Left lung (tissue), 4 donors: ENCODE measurements at regions not wholly inside any gene's neighbourhood (a gene's known extent, or its start where the extent isn't known, plus 50 kb on each side); places are given as distances from the start of the nearest gene placed in this dataset.

ENCODE experiments used
- ATAC-seq: fragments of 200-7000 bp; cut with Tn5 transposase; one replicate; pipeline ENCODE4 v1.9.1; 2020; ENCODE audit warnings: moderate library complexity
- DNase-seq, 4 donors: peaks; one replicate each; pipeline ENCODE4 v3.0.0-alpha.2; 2013 to 2020
- H3K27ac ChIP-seq, 2 donors: fragments of 200-600 bp; sonication (generic) in 1 of 2; one replicate each; pipeline versions ENCODE4 v1.5.0 to v1.8.0; 2020 to 2021
- H3K27me3 ChIP-seq, 2 donors: fragments of 200-600 bp; sonication (generic) in 1 of 2; one replicate each; pipeline versions ENCODE4 v1.5.0 to v1.8.0; 2020 to 2021
- H3K36me3 ChIP-seq, 2 donors: fragments of 200-600 bp; sonication (generic) in 1 of 2; one replicate each; pipeline versions ENCODE4 v1.5.0 to v1.8.0; 2020 to 2021
- H3K4me1 ChIP-seq, 2 donors: fragments of 200-600 bp; one replicate each; pipeline ENCODE4 v1.8.0; 2021
- H3K4me3 ChIP-seq, 2 donors: fragments of 200-600 bp; sonication (generic) in 1 of 2; one replicate each; pipeline versions ENCODE4 v1.5.0 to v1.8.0; 2020 to 2021; ENCODE audit warnings: mild to moderate bottlenecking in 1 of 2
- H3K9me3 ChIP-seq, 2 donors: fragments of 200-600 bp; sonication (generic) in 1 of 2; one replicate each; pipeline versions ENCODE4 v1.5.0 to v1.8.0; 2020 to 2021
- intact Hi-C, 2 donors: fragments of 100-400 bp; cut with DNase I; formaldehyde crosslinking; loops; one replicate each; pipeline versions ENCODE4 v1.11.2 to v1.14.2; 2022
- TF ChIP-seq, protein P1 (sequence below), 2 donors: fragments of 200-600 bp; sonication (generic) in 1 of 2; IDR thresholded peaks; one replicate each; pipeline versions ENCODE4 v1.5.0 to v1.8.0; 2021; ENCODE audit warnings: antibody characterized with exemption in 2 of 2
- donor health status: DM: no; HTN: yes; CAD: no.
- donor health status: DM: no; HTN: no; CAD: no.

GRCh38 chr13:48181482-48182145 is 51.4 kb upstream of the ITM2B start:
- H3K9me3 ChIP-seq, result no peaks in the 10 kb centered on the region
- no peak overlapping the region for H3K27ac ChIP-seq
- H3K27me3 ChIP-seq, result no peaks in the 10 kb centered on the region
- TF ChIP-seq, protein P1, sequence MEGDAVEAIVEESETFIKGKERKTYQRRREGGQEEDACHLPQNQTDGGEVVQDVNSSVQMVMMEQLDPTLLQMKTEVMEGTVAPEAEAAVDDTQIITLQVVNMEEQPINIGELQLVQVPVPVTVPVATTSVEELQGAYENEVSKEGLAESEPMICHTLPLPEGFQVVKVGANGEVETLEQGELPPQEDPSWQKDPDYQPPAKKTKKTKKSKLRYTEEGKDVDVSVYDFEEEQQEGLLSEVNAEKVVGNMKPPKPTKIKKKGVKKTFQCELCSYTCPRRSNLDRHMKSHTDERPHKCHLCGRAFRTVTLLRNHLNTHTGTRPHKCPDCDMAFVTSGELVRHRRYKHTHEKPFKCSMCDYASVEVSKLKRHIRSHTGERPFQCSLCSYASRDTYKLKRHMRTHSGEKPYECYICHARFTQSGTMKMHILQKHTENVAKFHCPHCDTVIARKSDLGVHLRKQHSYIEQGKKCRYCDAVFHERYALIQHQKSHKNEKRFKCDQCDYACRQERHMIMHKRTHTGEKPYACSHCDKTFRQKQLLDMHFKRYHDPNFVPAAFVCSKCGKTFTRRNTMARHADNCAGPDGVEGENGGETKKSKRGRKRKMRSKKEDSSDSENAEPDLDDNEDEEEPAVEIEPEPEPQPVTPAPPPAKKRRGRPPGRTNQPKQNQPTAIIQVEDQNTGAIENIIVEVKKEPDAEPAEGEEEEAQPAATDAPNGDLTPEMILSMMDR (IDR thresholded peaks at IDR 0.05), result no peak
- H3K4me1 ChIP-seq, result no peaks in the 10 kb centered on the region
- no peak for DNase-seq
- H3K4me3 ChIP-seq, result no peak overlapping the region
- H3K36me3 ChIP-seq, result no peaks in the 10 kb centered on the region
- no peak for ATAC-seq
- intact Hi-C loops, result no loop called here

DNA sequence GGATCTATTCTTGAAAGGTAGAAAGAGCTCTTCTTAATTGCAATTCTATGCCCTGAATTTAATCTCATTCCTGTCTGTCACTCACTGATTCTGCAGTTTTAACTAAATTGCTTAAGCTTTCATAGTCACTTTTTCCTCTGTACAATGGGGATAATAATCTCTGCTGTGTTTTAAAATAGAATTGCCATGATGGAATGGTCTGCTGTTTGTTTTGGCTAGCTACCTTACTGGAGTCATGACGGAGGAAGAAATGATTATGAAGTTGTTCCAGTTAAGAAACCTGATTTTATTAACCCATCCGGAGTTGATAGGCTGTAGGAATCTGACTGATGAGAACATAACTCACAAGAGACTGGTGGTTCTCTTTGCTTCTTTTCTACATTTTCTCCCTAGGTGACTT is 54.9 kb upstream of the ITM2B start:
- no peak for DNase-seq
- Histone ChIP-seq H3K9me3 (no peaks in the 10 kb centered on the region), H3K4me1 (peaks cover 0 to 3% of the 10 kb centered on the region in 2 donors), H3K27ac (no peak overlapping the region), H3K36me3 (no peaks in the 10 kb centered on the region), H3K27me3 (no peaks in the 10 kb centered on the region), H3K4me3 (no peak overlapping the region)
- intact Hi-C loops, result no loop called here
- TF ChIP-seq, protein P1 (IDR thresholded peaks at IDR 0.05), result no peak
- ATAC-seq, result no peak

GRCh38 chr13:48176781-48177180 is 56.2 kb upstream of the ITM2B start:
- Histone ChIP-seq H3K4me1 (peaks cover 0 to 3% of the 10 kb centered on the region in 2 donors), H3K4me3 (no peak overlapping the region), H3K36me3 (no peaks in the 10 kb centered on the region), H3K27me3 (no peaks in the 10 kb centered on the region), H3K27ac (no peak overlapping the region), H3K9me3 (no peaks in the 10 kb centered on the region)
- ATAC-seq, result no peak
- TF ChIP-seq, protein P1 (IDR thresholded peaks at IDR 0.05), result no peak
- intact Hi-C loops, result no loop called here
- DNase-seq, result no peak

DNA sequence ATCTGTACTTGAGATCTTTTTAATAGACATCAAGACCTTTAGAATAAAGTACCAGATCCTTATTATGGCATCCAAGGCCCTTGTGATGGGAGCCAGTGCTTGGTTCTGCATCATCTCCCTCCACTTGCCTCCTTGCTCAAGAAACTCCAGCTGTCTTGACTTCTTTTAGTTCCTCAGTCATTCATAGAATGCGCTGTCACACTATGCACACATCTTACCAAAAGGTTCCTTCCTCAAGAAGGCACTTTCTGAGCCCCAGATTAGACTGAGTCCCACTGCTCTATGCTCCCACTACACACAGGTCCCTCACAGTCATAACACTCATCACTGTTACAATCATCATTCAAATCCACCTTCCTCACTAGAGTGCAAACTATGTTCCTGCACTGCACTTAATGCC is 57.8 kb upstream of the ITM2B start:
- intact Hi-C loops, result no loop called here
- Histone ChIP-seq H3K4me1 (peaks cover 0 to 3% of the 10 kb centered on the region in 2 donors), H3K36me3 (no peaks in the 10 kb centered on the region), H3K27me3 (no peaks in the 10 kb centered on the region), H3K9me3 (no peaks in the 10 kb centered on the region), H3K4me3 (no peak overlapping the region), H3K27ac (no peak overlapping the region)
- no peak for DNase-seq
- ATAC-seq, result no peak
- TF ChIP-seq, protein P1 (IDR thresholded peaks at IDR 0.05), result no peak

DNA sequence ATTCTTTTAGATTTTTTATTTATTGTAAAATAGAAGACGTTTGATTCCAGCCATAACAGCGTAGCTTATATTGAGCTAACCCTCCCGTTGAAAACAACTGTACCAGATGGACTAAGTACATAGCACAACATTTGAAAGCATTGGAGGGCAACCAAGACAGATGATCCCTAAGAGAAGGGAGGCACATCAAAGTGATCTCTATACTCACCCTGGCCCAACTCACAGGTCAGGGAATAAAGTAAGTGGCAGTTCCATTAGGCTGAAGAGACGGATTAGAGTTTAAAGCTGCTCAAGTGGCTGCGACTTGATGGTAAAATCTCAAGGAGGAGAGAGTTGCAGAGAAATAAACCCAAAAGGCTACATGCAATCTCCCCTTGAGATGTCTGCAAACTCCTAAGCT is 65.1 kb upstream of the ITM2B start:
- Histone ChIP-seq H3K27ac (no peak overlapping the region), H3K36me3 (no peaks in the 10 kb centered on the region), H3K4me1 (peaks cover 0 to 8% of the 10 kb centered on the region in 2 donors), H3K9me3 (no peaks in the 10 kb centered on the region), H3K27me3 (no peaks in the 10 kb centered on the region), H3K4me3 (no peak overlapping the region)
- intact Hi-C loops, result no loop called here
- TF ChIP-seq, protein P1 (IDR thresholded peaks at IDR 0.05), result no peak
- DNase-seq, result peak in 2 of 4 donors; percentile 77 to 84
- ATAC-seq, result no peak
